ENCODE measurements at regions not wholly inside any gene's neighbourhood (a gene's known extent, or its start where the extent isn't known, plus 50 kb on each side); places are given as distances from the start of the nearest gene placed in this dataset.
A peak's percentile ranks its signal among the peaks of the same experiment; 100 is the strongest.

DNA sequence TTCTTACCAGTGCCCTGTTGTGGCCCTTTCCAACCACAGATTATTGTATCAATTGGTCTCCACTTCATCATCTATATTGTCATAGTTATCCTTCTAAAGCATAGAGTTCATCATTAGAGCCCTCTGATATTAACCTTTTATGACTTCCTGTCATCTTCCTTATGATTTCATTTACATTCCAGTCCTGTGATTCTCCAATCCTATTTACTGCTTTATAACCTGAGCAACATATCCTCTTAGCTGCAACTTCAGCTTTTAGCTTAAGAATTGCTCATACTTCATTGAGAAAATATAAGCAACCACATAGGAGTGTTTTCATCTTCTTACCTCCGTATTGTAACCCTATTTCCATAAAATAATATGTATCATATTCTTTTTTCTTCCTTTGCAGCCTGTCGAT lies 252.6 kb upstream of the CENPE start:
- DNase-seq (ENCODE audit: extremely low spot score): no peak
- POLR2A ChIA-PET: no interaction called here
- CTCF ChIA-PET: no interaction called here
- TF ChIP-seq, protein P1, sequence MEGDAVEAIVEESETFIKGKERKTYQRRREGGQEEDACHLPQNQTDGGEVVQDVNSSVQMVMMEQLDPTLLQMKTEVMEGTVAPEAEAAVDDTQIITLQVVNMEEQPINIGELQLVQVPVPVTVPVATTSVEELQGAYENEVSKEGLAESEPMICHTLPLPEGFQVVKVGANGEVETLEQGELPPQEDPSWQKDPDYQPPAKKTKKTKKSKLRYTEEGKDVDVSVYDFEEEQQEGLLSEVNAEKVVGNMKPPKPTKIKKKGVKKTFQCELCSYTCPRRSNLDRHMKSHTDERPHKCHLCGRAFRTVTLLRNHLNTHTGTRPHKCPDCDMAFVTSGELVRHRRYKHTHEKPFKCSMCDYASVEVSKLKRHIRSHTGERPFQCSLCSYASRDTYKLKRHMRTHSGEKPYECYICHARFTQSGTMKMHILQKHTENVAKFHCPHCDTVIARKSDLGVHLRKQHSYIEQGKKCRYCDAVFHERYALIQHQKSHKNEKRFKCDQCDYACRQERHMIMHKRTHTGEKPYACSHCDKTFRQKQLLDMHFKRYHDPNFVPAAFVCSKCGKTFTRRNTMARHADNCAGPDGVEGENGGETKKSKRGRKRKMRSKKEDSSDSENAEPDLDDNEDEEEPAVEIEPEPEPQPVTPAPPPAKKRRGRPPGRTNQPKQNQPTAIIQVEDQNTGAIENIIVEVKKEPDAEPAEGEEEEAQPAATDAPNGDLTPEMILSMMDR (IDR thresholded peaks at IDR 0.05; ENCODE audit: control extremely low read depth, extremely low read depth, low read depth, missing control alignments): no peak

GRCh38 chr4:103449296-103450023 lies 251.3 kb upstream of the CENPE start:
- ChIA-PET POLR2A (no interaction called here), CTCF (interaction anchor here (1.1 kb wide), 1 partner anchor 18 kb away, joined by 3 read pairs; no protein-coding TSS in a partner anchor)
- TF ChIP-seq, protein P1 (IDR thresholded peaks at IDR 0.05; ENCODE audit: control extremely low read depth, extremely low read depth, low read depth, missing control alignments): no peak
- no peak for DNase-seq (ENCODE audit: extremely low spot score)

DNA sequence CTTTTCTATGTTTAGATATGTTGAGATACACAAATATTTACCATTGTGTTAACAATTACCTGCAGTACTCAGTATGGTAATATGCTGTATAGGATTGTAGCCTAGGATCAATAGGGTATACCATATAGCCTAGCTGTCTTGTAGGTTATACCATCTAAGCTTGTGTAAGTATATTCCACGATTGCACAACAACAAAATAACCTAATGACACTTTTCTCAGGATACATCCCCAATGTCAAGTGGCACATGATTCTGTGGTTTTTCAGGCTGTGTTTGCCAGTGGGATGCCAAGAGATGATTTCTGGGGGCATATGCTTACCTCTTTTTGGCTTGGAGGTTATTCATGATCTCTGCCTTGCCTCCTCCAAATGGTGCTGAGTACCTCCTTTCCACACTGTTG lies 247.2 kb upstream of the CENPE start:
- no peak for DNase-seq (ENCODE audit: extremely low spot score)
- TF ChIP-seq, protein P1 (IDR thresholded peaks at IDR 0.05; ENCODE audit: control extremely low read depth, extremely low read depth, low read depth, missing control alignments): no peak

DNA sequence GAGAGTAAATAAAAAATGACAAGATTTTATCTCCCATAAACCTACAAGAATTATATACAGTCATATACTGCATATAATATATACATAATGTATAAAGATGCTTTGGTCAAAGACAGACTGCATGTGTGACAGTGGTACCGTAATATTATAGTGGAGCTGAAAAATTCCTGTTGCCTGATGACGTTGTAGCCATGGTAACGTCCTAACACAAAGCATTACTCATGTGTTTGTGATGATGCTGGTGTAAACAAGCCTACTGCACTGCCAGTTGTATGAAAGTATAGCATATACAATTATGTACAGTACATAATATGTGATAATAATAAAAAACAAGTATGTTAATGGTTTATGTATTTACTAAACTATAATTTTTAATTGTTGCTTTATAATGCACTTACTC lies 245.2 kb upstream of the CENPE start:
- ChIA-PET POLR2A (no interaction called here), CTCF (no interaction called here)
- TF ChIP-seq, protein P1 (IDR thresholded peaks at IDR 0.05; ENCODE audit: control extremely low read depth, extremely low read depth, low read depth, missing control alignments): no peak
- DNase-seq (ENCODE audit: extremely low spot score): no peak

More for the DNA sequence above, 247.2 kb upstream of the CENPE start:
- ChIA-PET POLR2A (no interaction called here), CTCF (interaction anchor here (1.1 kb wide), 1 partner anchor 36 kb away, joined by 3 read pairs; no protein-coding TSS in a partner anchor)

DNA sequence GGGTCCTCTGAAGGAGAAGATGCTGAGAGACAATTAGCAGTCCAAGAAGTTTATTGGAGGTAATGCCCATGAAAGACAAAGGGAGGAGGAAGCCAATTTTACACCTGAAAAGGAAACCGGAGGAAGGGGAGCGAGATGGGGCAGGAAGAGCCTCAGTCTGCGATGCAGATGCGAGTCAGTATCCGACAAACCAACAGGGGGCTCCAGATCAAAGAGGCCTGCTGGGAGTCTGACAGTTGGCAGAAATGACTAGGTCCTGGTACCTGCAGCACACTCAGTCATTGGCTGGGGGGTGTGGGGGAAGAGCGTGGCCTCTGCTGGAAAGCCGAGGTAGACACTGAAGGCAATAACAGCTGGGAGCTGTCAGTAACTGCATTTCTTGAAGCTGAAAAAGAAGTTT lies 231.1 kb upstream of the CENPE start:
- ChIA-PET POLR2A (no interaction called here), CTCF (interaction anchor here (0.7 to 1.4 kb wide), 2 partner anchors 47 to 357 kb away, joined by 3 to 4 read pairs; no protein-coding TSS in a partner anchor)
- DNase-seq (ENCODE audit: extremely low spot score): peak; percentile 27
- TF ChIP-seq, protein P1 (IDR thresholded peaks at IDR 0.05; ENCODE audit: control extremely low read depth, extremely low read depth, low read depth, missing control alignments): peak; percentile 5

DNA sequence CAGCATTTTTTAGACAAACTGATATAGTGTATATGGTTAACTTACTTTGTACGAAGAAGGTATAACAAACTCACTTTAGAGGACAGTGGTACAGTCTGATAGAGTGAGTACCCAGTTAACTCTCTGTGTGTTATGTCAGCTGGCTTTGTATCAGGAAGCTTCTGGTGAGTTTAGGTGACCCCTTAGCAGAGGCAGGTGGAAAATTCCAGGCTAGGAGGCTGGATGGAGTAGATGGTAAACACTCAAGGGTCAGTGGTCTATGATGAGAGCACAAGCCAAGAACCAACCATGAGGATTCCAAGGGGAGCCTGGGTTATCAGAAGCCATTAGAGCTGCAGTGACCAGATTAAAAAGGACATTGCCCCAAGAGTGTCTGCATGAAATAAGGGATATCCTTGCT lies 227.3 kb upstream of the CENPE start:
- ChIA-PET POLR2A (no interaction called here), CTCF (no interaction called here)
- TF ChIP-seq, protein P1 (IDR thresholded peaks at IDR 0.05; ENCODE audit: control extremely low read depth, extremely low read depth, low read depth, missing control alignments): no peak
- no peak for DNase-seq (ENCODE audit: extremely low spot score)

Data from GM10248 (cell line).